Frontal cortex (tissue), 3 donors: ENCODE measurements at regions not wholly inside any gene's neighbourhood (a gene's known extent, or its start where the extent isn't known, plus 50 kb on each side); places are given as distances from the start of the nearest gene placed in this dataset.

Source experiments
- DNase-seq, 2 donors: peaks; one replicate each; pipeline ENCODE4 v3.0.0; 2012; ENCODE audit warnings: low spot score in 2 of 2
- FAIRE-seq: peaks from 2 replicates; lab custom pipeline; 2012; peaks lifted over from hg19 to GRCh38; lab: Jason Lieb, UNC
- donor health status: control.
- donor health status: control.
- donor health status: control.

GRCh38 chr9:108196332-108197007, 659.3 kb downstream of the ACTL7B start:
- FAIRE-seq (no peak), DNase-seq (no peak)

GRCh38 chr9:108194154-108194553, 661.6 kb downstream of the ACTL7B start:
- no peak for DNase-seq
- FAIRE-seq: no peak

- no peak for FAIRE-seq
- DNase-seq: no peak
Observed at GRCh38 chr9:108193026-108193710, 662.6 kb downstream of the ACTL7B start.

- no peak for FAIRE-seq
- DNase-seq: no peak
Observed at GRCh38 chr9:108191065-108191464, 664.7 kb downstream of the ACTL7B start.

- FAIRE-seq (no peak), DNase-seq (no peak)
Observed at GRCh38 chr9:108188976-108189375, 666.8 kb downstream of the ACTL7B start.

GRCh38 chr9:108188482-108188881, 667.3 kb downstream of the ACTL7B start:
- DNase-seq (no peak), FAIRE-seq (no peak)

GRCh38 chr9:108186642-108187395, 669.0 kb downstream of the ACTL7B start:
- FAIRE-seq (no peak), DNase-seq (no peak)

- no peak for FAIRE-seq
Observed at GRCh38 chr9:108185613-108186012, 670.2 kb downstream of the ACTL7B start.

GRCh38 chr9:108184941-108185340, 670.8 kb downstream of the ACTL7B start:
- DNase-seq (no peak), FAIRE-seq (no peak)

More at GRCh38 chr9:108185613-108186012, 670.2 kb downstream of the ACTL7B start:
- no peak for DNase-seq

- DNase-seq (no peak), FAIRE-seq (no peak)
Observed at GRCh38 chr9:108184009-108184408, 671.8 kb downstream of the ACTL7B start.

GRCh38 chr9:108182950-108183381, 672.8 kb downstream of the ACTL7B start:
- FAIRE-seq (no peak), DNase-seq (no peak)

GRCh38 chr9:108182270-108182669, 673.5 kb downstream of the ACTL7B start:
- FAIRE-seq: no peak
- DNase-seq: no peak

GRCh38 chr9:108181441-108181840, 674.3 kb downstream of the ACTL7B start:
- no peak for DNase-seq
- FAIRE-seq: no peak

GRCh38 chr9:108180541-108180940, 675.2 kb downstream of the ACTL7B start:
- no peak for FAIRE-seq
- no peak for DNase-seq

GRCh38 chr9:108178318-108178717, 677.5 kb downstream of the ACTL7B start:
- FAIRE-seq: no peak

GRCh38 chr9:108168236-108168850, 678.8 kb upstream of the KLF4 start:
- no peak for FAIRE-seq
- DNase-seq: no peak

More at GRCh38 chr9:108178318-108178717, 677.5 kb downstream of the ACTL7B start:
- DNase-seq: no peak

GRCh38 chr9:108167136-108167900, 677.7 kb upstream of the KLF4 start:
- FAIRE-seq (no peak), DNase-seq (no peak)

GRCh38 chr9:108166519-108166918, 677.0 kb upstream of the KLF4 start:
- no peak for FAIRE-seq
- DNase-seq: no peak

GRCh38 chr9:108163321-108164005, 673.9 kb upstream of the KLF4 start:
- DNase-seq: no peak
- FAIRE-seq: no peak
